WERI-Rb-1 (cell line): ENCODE measurements at regions not wholly inside any gene's neighbourhood (a gene's known extent, or its start where the extent isn't known, plus 50 kb on each side); places are given as distances from the start of the nearest gene placed in this dataset.

ENCODE experiments used
- DNase-seq: peaks from one replicate; pipeline ENCODE4 v3.0.0-alpha.2; 2020
- H3K27ac ChIP-seq: fragments of 250-450 bp; sonication (Bioruptor Pico); 2 replicates; pipeline ENCODE4 v1.5.1; 2020; ENCODE audit warnings: mild to moderate bottlenecking, moderate library complexity
- H3K27me3 ChIP-seq: fragments of 250-450 bp; sonication (Bioruptor Pico); 2 replicates; pipeline ENCODE4 v1.5.1; 2021; ENCODE audit warnings: mild to moderate bottlenecking, low read depth, moderate library complexity; ENCODE audit not compliant: insufficient read depth, severe bottlenecking
- H3K36me3 ChIP-seq: fragments of 250-450 bp; sonication (Bioruptor Pico); 2 replicates; pipeline ENCODE4 v1.5.1; 2020; ENCODE audit warnings: mild to moderate bottlenecking, moderate library complexity
- H3K4me3 ChIP-seq: 2 replicates; pipeline ENCODE4 v1.5.1; 2011; ENCODE audit warnings: low read depth, mild to moderate bottlenecking, control low read depth, low read length
- H3K9me3 ChIP-seq: fragments of 250-450 bp; sonication (Bioruptor Pico); 2 replicates; pipeline ENCODE4 v1.5.1; 2021; ENCODE audit warnings: mild to moderate bottlenecking, moderate library complexity; ENCODE audit not compliant: severe bottlenecking
- TF ChIP-seq, protein P1 (sequence below): IDR thresholded peaks from 2 replicates; pipeline ENCODE4 v1.5.1; 2011; ENCODE audit warnings: low read depth, mild to moderate bottlenecking, control low read depth, inconsistent platforms, low read length

DNA sequence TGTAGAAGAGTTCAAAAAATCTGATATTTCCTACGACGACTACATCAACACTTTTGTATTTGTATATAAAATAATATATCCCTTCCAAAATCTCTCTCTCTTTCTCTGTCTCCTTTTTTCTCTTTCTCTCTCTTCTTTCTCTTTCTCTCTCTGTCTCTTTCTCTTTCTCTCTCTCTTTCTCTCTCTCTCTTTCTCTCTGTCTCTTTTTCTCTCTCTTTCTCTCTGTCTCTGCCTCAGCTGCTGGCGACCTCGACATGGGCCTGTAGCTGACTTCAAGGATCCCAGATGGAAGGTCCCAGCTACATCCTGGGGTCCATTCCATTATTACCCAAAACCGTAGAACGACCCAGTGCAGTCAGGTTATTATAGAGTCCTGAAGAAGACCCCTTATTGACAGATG lies 90.0 kb downstream of the CD24 start:
- Histone ChIP-seq H3K9me3 (no peaks in the 10 kb centered on the region), H3K36me3 (no peaks in the 10 kb centered on the region), H3K27ac (no peak overlapping the region), H3K4me3 (no peak overlapping the region), H3K27me3 (no peaks in the 10 kb centered on the region)
- DNase-seq: no peak
- TF ChIP-seq, protein P1, sequence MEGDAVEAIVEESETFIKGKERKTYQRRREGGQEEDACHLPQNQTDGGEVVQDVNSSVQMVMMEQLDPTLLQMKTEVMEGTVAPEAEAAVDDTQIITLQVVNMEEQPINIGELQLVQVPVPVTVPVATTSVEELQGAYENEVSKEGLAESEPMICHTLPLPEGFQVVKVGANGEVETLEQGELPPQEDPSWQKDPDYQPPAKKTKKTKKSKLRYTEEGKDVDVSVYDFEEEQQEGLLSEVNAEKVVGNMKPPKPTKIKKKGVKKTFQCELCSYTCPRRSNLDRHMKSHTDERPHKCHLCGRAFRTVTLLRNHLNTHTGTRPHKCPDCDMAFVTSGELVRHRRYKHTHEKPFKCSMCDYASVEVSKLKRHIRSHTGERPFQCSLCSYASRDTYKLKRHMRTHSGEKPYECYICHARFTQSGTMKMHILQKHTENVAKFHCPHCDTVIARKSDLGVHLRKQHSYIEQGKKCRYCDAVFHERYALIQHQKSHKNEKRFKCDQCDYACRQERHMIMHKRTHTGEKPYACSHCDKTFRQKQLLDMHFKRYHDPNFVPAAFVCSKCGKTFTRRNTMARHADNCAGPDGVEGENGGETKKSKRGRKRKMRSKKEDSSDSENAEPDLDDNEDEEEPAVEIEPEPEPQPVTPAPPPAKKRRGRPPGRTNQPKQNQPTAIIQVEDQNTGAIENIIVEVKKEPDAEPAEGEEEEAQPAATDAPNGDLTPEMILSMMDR: no peak

DNA sequence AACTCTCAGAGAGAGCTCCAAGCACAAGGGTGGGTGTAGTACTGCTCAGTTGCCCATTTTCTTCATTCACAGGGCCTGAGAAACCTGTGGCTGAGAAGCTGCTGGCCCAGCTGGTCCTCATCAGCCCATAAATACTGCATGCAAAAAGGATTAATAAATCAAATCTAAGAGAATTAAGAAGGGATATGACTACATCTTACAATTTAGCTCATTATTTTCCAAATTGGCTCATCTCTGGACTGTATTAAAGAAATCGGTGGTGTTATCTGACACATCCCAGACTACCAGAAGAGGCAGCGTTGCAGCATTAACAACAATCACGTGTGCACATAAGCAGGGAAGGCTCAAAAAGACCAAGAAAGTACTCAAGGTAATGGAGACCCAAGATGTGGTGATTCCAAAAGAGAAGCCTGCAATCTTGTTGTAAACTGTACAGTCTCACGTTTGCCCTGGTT lies 90.7 kb downstream of the CD24 start:
- Histone ChIP-seq H3K9me3 (no peaks in the 10 kb centered on the region), H3K27me3 (no peaks in the 10 kb centered on the region), H3K27ac (no peak overlapping the region; the same call in 1 of the 2 replicates), H3K4me3 (no peak overlapping the region), H3K36me3 (no peaks in the 10 kb centered on the region)
- peak; percentile 20 for DNase-seq
- TF ChIP-seq, protein P1: peak; percentile 42

DNA sequence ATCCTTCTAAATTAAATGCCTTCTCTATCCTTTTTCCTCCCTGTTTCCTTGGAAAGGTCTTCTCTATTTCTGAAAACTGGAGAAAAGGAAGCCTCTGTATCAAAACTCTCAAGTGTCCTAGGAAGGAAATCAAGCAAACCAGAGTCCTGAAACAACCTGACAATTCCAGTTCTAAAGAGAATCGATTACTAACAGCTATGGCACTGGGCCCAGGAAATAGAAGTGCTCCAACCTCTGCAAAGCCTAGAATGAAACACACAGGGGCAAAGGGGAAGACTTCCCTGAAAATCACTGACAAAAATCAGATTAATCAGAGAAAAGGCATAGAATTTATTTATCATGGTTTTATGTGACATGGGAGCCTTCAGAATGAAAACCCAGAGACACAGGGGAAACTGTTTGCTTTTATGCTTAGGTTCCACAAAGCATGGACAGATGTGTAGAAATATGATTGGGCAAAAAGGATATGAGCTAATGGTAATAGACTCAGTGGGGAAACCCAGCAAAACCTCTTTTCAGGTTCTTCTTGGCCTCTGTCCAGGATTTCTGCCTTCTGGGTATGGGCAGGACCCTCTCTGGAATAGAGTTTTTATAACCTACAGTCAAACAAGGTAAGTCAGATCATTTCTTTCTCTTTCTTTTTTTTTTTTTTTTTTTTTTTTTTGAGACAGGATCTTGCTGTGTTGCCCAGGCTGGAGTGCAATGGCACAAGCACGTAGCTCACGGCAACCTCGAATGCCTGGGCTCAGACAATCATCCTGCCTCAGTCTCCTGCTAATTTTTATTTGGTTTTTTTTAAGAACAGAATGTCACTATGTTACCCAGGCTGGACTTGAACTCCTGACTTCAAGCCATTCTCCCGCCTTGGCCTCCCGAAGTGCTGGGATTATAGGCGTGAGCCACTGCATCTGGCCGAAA lies 91.7 kb downstream of the CD24 start:
- H3K9me3 ChIP-seq: no peaks in the 10 kb centered on the region

DNA sequence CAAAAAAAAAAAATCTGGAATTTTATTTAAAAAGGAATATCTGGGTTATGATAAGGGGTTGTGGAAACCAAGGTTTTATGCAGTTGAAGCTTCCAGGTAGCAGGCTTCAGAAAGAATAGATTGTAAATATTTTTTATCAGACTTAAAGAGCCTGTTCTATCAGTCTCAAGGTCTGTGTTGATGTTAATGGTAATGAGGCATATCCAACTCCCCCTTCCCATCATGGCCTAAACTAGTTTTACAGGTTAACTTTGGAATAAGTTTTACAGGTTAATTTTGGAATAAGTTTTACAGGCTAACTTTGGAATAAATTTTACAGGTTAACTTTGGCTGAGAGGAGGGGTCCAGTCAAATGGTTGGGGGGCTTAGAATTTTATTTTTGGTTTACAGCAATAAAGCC lies 92.4 kb downstream of the CD24 start:
- Histone ChIP-seq H3K4me3 (no peak overlapping the region), H3K27me3 (no peaks in the 10 kb centered on the region), H3K36me3 (no peaks in the 10 kb centered on the region), H3K9me3 (no peaks in the 10 kb centered on the region), H3K27ac (no peak overlapping the region)
- DNase-seq: no peak
- TF ChIP-seq, protein P1: no peak

More for the DNA sequence above, 91.7 kb downstream of the CD24 start:
- Histone ChIP-seq H3K27me3 (no peaks in the 10 kb centered on the region), H3K27ac (no peak overlapping the region), H3K36me3 (no peaks in the 10 kb centered on the region), H3K4me3 (no peak overlapping the region)
- DNase-seq: no peak
- TF ChIP-seq, protein P1: no peak

DNA sequence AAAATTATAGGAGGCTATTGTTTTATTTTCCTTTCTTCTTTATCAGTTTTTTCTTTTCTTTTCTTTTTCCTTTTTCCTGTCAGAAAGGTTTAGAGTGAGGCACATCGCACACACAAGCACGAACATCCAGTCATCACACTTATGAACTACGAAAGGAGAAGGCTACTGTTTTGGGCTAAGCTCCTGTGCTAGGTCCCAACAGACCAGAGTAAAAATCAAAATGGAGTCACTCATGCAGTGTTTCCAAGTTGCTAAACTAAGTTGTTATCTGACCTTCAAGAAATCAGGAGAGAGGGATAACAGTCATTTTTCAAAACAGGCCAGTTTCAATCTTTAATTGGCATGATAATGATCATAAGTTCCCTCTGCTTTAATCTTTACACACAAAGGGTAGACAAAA lies 93.6 kb downstream of the CD24 start:
- Histone ChIP-seq H3K27me3 (no peaks in the 10 kb centered on the region), H3K9me3 (peaks cover under 1% of the 10 kb centered on the region), H3K27ac (no peak overlapping the region), H3K4me3 (no peak overlapping the region), H3K36me3 (no peaks in the 10 kb centered on the region)
- TF ChIP-seq, protein P1: no peak
- DNase-seq: no peak
